HG03135 (cell line): ENCODE measurements at regions not wholly inside any gene's neighbourhood (a gene's known extent, or its start where the extent isn't known, plus 50 kb on each side); places are given as distances from the start of the nearest gene placed in this dataset.
"Not testable (repeated sequence)": the region's sequence is repeated elsewhere in the genome, so short reads cannot be mapped to it uniquely, and the experiment has no call there.

Source experiments
- ATAC-seq: cut with Tn5 transposase; IDR thresholded peaks from one replicate; pipeline ENCODE4 v1.9.1; 2021; ENCODE audit warnings: mild to moderate bottlenecking, moderate library complexity; ENCODE audit not compliant: unreplicated experiment

GRCh38 chr11:29184939-29185890, 831.6 kb downstream of the KCNA4 start:
- ATAC-seq: no peak

GRCh38 chr11:29183301-29183700, 833.5 kb downstream of the KCNA4 start:
- no peak for ATAC-seq

GRCh38 chr11:29173660-29174062, 843.2 kb downstream of the KCNA4 start:
- no peak for ATAC-seq

- no peak for ATAC-seq
These were observed 845.4 kb downstream of the KCNA4 start for GRCh38 chr11:29171360-29171950.

- ATAC-seq: no peak
These were observed 850.5 kb downstream of the KCNA4 start for GRCh38 chr11:29166306-29166705.

GRCh38 chr11:29163231-29163630, 853.6 kb downstream of the KCNA4 start:
- ATAC-seq: no peak

GRCh38 chr11:29162491-29162890, 854.3 kb downstream of the KCNA4 start:
- no peak for ATAC-seq

- no peak for ATAC-seq
These were observed 855.6 kb downstream of the KCNA4 start for GRCh38 chr11:29161191-29161590.

GRCh38 chr11:29159552-29160465, 857.0 kb downstream of the KCNA4 start:
- ATAC-seq: no peak

GRCh38 chr11:29153078-29153477, 863.8 kb downstream of the KCNA4 start:
- no peak for ATAC-seq

- not testable (repeated sequence) for ATAC-seq
These were observed 874.3 kb downstream of the KCNA4 start for GRCh38 chr11:29142573-29142972.

- no peak for ATAC-seq
These were observed 881.3 kb downstream of the KCNA4 start for GRCh38 chr11:29135504-29135903.

- no peak for ATAC-seq
These were observed 885.8 kb downstream of the KCNA4 start for GRCh38 chr11:29131055-29131454.

- no peak for ATAC-seq
These were observed 887.0 kb downstream of the KCNA4 start for GRCh38 chr11:29129844-29130243.

- no peak for ATAC-seq
These were observed 889.4 kb downstream of the KCNA4 start for GRCh38 chr11:29127461-29127860.

- ATAC-seq: no peak
These were observed 891.2 kb downstream of the KCNA4 start for GRCh38 chr11:29125606-29126005.

- no peak for ATAC-seq
These were observed 892.4 kb downstream of the KCNA4 start for GRCh38 chr11:29124470-29124869.

- ATAC-seq: no peak
These were observed 896.9 kb downstream of the KCNA4 start for GRCh38 chr11:29119707-29120618.

- ATAC-seq: no peak
These were observed 897.7 kb downstream of the KCNA4 start for GRCh38 chr11:29119116-29119515.

GRCh38 chr11:29100967-29101366, 915.9 kb downstream of the KCNA4 start:
- ATAC-seq: no peak
